HG03571 (cell line): ENCODE measurements at regions not wholly inside any gene's neighbourhood (a gene's known extent, or its start where the extent isn't known, plus 50 kb on each side); places are given as distances from the start of the nearest gene placed in this dataset.
"Not testable (repeated sequence)": the region's sequence is repeated elsewhere in the genome, so short reads cannot be mapped to it uniquely, and the experiment has no call there.

ENCODE experiments used
- ATAC-seq: cut with Tn5 transposase; IDR thresholded peaks from one replicate; pipeline ENCODE4 v1.9.1; 2021; ENCODE audit not compliant: unreplicated experiment

DNA sequence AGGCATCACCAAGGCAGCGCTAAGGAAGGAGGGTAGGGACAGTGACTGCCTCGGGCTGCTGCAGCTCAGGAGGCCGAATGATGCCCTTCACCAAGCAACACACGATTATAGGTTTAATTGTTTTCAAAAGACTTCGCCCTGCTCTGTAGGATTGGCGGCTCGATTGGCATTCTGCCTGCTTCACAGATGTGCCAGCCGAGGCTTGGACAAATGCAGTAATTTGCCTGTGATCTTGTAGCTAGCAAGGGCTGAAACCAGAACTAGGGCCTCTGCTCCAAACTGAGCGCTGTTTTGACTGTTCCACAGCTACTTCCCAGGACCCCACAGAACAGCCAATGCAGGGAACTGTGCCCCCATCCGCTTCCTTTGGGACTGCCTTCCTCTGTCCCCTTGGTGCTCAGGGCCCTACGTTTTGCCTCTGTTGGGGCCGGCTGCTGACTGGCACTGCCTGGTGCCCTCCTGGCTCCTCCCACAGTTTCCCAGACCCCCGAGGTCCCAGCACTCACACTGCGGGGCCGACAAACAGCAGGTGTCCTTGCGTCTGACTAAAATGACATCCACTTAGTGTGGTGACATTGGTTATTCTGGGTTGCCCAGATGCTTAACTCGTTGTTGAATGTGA is 62.6 kb upstream of the EN2 start:
- ATAC-seq, result no peak

GRCh38 chr7:155396661-155397060 is 61.3 kb upstream of the EN2 start:
- ATAC-seq, result no peak

DNA sequence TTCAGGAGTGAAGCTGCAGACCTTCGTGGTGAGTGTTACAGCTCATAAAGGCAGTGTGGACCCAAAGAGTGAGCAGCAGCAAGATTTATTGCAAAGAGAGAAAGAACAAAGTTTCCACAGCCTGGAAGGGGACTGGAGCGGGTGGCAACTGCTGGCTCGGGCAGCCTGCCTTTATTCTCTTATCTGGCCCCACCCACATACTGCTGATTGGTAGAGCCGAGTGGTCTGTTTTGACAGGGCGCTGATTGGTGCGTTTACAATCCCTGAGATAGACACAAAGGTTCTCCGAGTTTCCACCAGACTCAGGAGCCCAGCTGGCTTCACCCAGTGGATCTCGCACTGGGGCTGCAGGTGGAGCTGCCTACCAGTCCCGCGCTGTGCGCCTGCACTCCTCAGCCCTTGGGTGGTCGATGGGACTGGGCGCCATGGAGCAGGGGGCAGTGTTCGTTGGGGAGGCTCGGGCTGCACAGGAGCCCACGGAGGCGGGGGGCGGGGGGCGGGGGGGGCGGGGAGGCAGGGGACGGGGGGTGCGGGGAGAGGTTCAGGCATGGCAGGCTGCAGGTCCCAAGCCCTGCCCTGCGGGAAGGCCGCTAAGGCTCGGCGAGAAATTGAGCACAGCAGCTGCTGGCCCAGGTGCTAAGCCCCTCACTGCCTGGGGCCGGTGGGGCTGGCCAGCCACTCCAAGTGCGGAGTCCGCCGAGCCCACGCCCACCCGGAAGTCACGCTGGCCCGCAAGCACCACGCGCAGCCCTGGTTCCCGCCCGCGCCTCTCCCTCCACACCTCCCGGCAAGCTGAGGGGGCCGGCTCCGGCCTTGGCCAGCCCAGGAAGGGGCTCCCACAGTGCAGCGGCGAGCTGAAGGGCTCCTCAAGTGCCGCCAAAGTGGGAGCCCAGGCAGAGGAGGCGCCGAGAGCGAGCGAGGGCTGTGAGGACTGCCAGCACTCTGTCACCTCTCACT is 59.9 kb upstream of the EN2 start:
- ATAC-seq, result not testable (repeated sequence)

GRCh38 chr7:155398944-155399343 is 59.0 kb upstream of the EN2 start:
- ATAC-seq, result no peak

GRCh38 chr7:155399577-155399976 is 58.4 kb upstream of the EN2 start:
- no peak for ATAC-seq

GRCh38 chr7:155401231-155401630 is 56.7 kb upstream of the EN2 start:
- no peak for ATAC-seq

- ATAC-seq, result no peak
These were observed 56.0 kb upstream of the EN2 start for GRCh38 chr7:155401884-155402283.

GRCh38 chr7:155402941-155403340 is 55.0 kb upstream of the EN2 start:
- no peak for ATAC-seq

GRCh38 chr7:155404976-155405375 is 53.0 kb upstream of the EN2 start:
- ATAC-seq, result no peak

DNA sequence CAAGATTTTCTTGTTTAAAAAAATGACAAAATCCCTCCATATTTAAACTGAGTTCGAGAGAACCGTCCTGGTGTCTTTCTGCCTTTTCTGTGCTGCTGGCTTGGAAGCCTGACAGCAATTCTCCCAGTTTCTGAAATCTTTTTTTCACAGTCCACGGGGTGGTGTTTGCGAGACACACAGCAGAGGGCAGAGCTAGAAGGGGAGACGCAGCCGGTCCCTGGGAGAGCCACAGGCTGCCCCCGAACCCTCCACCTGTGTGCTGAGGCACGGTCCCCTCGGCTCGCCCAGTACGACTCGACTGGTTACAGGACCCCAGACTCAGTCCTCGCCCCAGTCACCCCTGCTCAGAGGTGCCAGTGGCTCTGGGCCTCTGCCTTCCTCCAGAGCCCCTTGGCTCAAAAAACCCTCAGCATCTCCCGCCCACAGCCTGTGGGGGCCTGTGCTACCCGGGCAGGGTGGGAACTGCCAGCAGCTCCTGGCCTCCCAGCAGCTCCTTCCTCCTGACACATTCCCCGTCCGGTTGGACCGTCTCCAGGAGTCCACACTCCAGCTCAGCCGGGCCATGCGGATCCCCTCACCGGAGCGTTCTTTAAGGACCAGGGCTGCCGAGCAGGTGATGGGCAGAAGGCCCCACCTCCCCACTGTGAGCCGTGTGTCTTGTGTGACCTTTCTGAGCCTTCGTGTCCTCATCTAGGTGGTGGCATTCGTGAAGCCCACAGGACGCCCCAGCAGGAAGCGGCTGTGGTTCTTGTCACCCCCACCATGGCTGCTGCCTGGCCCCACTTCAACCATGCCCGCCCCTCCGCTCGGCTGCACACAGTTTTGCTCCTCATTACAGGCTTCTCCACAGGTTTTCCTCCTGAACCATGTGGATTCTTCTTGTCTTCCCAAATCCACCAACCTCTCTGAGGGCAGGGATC is 52.3 kb upstream of the EN2 start:
- no peak for ATAC-seq

GRCh38 chr7:155407799-155408198 is 50.1 kb upstream of the EN2 start:
- no peak for ATAC-seq
